ENCODE measurements at regions not wholly inside any gene's neighbourhood (a gene's known extent, or its start where the extent isn't known, plus 50 kb on each side); places are given as distances from the start of the nearest gene placed in this dataset.
A peak's percentile ranks its signal among the peaks of the same experiment; 100 is the strongest.

DNA sequence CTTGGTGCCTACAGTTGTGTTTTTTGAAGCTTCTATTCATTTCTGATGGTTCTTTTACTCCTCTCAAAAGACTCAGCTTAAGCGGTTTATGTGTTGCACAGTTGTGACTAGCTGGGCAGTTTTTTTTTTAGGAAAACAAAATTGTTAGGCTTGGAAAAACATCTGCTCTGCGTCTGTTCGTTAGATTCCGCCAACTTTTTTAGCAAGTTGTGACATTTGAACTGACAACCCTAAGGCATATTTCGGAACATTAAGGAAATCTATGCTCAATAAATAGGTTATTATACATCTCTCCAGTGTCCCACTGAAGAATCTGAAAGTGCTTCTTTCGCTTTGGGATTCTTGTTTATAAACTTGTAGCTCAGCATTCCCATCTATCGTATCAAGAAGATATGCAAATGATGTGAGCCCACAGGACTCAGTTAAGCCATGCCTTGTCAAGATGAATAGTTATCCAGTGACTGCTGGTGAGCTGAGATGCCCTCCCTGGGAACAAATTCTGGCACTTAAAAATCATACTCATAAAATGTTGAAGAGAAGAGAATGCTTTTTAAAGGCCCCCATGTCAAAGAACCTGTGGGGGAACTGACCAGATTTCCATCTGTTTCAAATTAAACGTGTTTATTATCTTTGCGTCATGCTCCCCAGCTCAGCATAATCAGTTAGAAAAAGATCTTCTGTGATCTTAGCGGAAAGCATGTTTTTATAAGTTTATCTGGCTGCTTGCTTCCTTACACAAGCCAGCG, 109.0 kb upstream of the FAM20A start:
- intact Hi-C loops (cut with DNase I, micrococcal nuclease): no loop called here
- DNase-seq (no peak), ATAC-seq (no peak)
- Histone ChIP-seq H3K4me3 (no peak overlapping the region), H3K36me3 (ENCODE audit: low read depth) (no peaks in the 10 kb centered on the region), H3K9me3 (no peaks in the 10 kb centered on the region), H3K4me1 (ENCODE audit: low read depth) (no peaks in the 10 kb centered on the region)
- TF ChIP-seq, protein P1, sequence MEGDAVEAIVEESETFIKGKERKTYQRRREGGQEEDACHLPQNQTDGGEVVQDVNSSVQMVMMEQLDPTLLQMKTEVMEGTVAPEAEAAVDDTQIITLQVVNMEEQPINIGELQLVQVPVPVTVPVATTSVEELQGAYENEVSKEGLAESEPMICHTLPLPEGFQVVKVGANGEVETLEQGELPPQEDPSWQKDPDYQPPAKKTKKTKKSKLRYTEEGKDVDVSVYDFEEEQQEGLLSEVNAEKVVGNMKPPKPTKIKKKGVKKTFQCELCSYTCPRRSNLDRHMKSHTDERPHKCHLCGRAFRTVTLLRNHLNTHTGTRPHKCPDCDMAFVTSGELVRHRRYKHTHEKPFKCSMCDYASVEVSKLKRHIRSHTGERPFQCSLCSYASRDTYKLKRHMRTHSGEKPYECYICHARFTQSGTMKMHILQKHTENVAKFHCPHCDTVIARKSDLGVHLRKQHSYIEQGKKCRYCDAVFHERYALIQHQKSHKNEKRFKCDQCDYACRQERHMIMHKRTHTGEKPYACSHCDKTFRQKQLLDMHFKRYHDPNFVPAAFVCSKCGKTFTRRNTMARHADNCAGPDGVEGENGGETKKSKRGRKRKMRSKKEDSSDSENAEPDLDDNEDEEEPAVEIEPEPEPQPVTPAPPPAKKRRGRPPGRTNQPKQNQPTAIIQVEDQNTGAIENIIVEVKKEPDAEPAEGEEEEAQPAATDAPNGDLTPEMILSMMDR (IDR thresholded peaks at IDR 0.05): no peak

DNA sequence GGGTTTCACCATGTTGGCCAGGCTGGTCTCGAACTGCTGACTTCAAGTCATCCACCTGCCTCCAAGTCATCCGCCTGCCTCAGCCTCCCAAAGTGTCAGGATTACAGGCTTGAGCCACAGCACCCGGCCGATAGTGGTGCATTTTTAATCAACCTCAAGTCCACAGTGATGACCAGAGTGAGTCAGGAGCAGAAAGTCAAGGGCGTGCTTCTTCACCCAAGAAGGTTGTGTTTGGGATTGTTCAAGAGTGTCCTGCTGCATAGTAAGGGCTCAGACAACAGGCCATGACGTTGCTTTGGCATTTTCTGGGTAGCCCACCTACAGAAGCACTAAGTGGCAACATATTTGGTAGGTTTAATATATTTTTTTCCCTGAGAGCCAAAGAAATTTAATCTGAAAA, 108.3 kb upstream of the FAM20A start:
- Histone ChIP-seq H3K9me3 (no peaks in the 10 kb centered on the region), H3K4me1 (ENCODE audit: low read depth) (no peaks in the 10 kb centered on the region), H3K4me3 (no peak overlapping the region), H3K36me3 (ENCODE audit: low read depth) (no peaks in the 10 kb centered on the region)
- intact Hi-C loops (cut with DNase I, micrococcal nuclease): no loop called here
- TF ChIP-seq, protein P1 (IDR thresholded peaks at IDR 0.05): no peak
- DNase-seq (no peak), ATAC-seq (no peak)

GRCh38 chr17:68707031-68707430, 105.9 kb upstream of the FAM20A start:
- Histone ChIP-seq H3K4me1 (ENCODE audit: low read depth) (no peaks in the 10 kb centered on the region), H3K36me3 (ENCODE audit: low read depth) (no peaks in the 10 kb centered on the region), H3K9me3 (no peaks in the 10 kb centered on the region), H3K4me3 (no peak overlapping the region)
- TF ChIP-seq, protein P1 (IDR thresholded peaks at IDR 0.05): no peak
- ATAC-seq: peak; percentile 40
- intact Hi-C loops (cut with DNase I, micrococcal nuclease): no loop called here
- no peak for DNase-seq

- Histone ChIP-seq H3K4me1 (ENCODE audit: low read depth) (no peaks in the 10 kb centered on the region), H3K36me3 (ENCODE audit: low read depth) (no peaks in the 10 kb centered on the region), H3K4me3 (no peak overlapping the region), H3K9me3 (no peaks in the 10 kb centered on the region)
- intact Hi-C loops (cut with DNase I, micrococcal nuclease): no loop called here
- TF ChIP-seq, protein P1 (IDR thresholded peaks at IDR 0.05): no peak
- ATAC-seq (no peak), DNase-seq (no peak)
Observed at GRCh38 chr17:68706356-68706920, 105.3 kb upstream of the FAM20A start.

DNA sequence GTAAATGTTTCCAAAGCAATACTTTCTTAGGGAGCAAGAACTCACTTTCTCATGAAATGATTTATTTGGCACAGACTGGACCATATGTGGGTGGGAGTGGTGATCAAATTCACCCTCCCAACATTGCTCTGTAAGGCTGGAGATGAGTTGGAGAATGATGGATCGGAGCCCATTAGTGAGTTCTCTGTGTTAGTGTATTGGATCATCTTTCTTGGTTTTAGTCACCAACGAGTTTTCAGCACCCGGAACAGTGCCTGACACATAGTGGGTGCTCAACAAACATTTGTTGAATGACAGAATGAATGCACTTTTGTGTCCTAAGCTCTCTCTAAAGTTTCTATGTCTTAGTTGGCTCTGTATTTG, 104.5 kb upstream of the FAM20A start:
- ATAC-seq (no peak), DNase-seq (no peak)
- H3K9me3 ChIP-seq: no peaks in the 10 kb centered on the region
- TF ChIP-seq, protein P1 (IDR thresholded peaks at IDR 0.05): no peak
- H3K4me3 ChIP-seq: no peak overlapping the region
- no peaks in the 10 kb centered on the region for H3K36me3 ChIP-seq (ENCODE audit: low read depth)
- intact Hi-C loops (cut with DNase I, micrococcal nuclease): no loop called here
- H3K4me1 ChIP-seq (ENCODE audit: low read depth): no peaks in the 10 kb centered on the region

Data from mucosa of descending colon (tissue), 3 donors.